MM.1S (cell line): ENCODE measurements at regions not wholly inside any gene's neighbourhood (a gene's known extent, or its start where the extent isn't known, plus 50 kb on each side); places are given as distances from the start of the nearest gene placed in this dataset.

Experiments used
- DNase-seq: peaks from one replicate; pipeline ENCODE4 v3.0.0-alpha.2; 2015
- H2AFZ ChIP-seq: fragments of 300-600 bp; sonication (generic); 2 replicates; pipeline ENCODE4 v1.6.0; 2016; ENCODE audit warnings: antibody characterized with exemption, low read length
- H3F3A ChIP-seq: fragments of 300-600 bp; sonication (generic); 2 replicates; pipeline ENCODE4 v1.6.1; 2016; ENCODE audit warnings: mild to moderate bottlenecking, antibody characterized with exemption, low read length, moderate library complexity, mixed read lengths; ENCODE audit not compliant: insufficient read depth
- H3K27ac ChIP-seq: fragments of 300-600 bp; sonication (generic); 2 replicates; pipeline ENCODE4 v1.5.1; 2016; ENCODE audit warnings: mild to moderate bottlenecking, low read length
- H3K27me3 ChIP-seq: fragments of 300-600 bp; sonication (generic); replicated peaks from 2 replicates; pipeline ENCODE4 v1.6.0; 2016; ENCODE audit warnings: low read length; ENCODE audit not compliant: insufficient read depth
- H3K36me3 ChIP-seq: fragments of 300-600 bp; sonication (generic); replicated peaks from 2 replicates; pipeline ENCODE4 v1.6.1; 2016; ENCODE audit warnings: mild to moderate bottlenecking, low read length, mixed read lengths; ENCODE audit not compliant: insufficient read depth
- H3K4me1 ChIP-seq: fragments of 300-600 bp; sonication (generic); 2 replicates; pipeline ENCODE4 v1.6.1; 2016; ENCODE audit warnings: low read length, mixed read lengths
- H3K4me2 ChIP-seq: fragments of 300-600 bp; sonication (generic); 2 replicates; pipeline ENCODE4 v1.6.0; 2016; ENCODE audit warnings: low read depth, low read length
- H3K4me3 ChIP-seq: fragments of 300-600 bp; sonication (generic); 2 replicates; pipeline ENCODE4 v1.5.1; 2016; ENCODE audit warnings: low read length, mixed read lengths
- H3K79me2 ChIP-seq: fragments of 300-600 bp; sonication (generic); 2 replicates; pipeline ENCODE4 v1.6.1; 2016; ENCODE audit warnings: mixed run types, low read length, mixed read lengths
- H3K9ac ChIP-seq: fragments of 300-600 bp; sonication (generic); 2 replicates; pipeline ENCODE4 v1.6.1; 2016; ENCODE audit warnings: low read length, mixed read lengths
- H3K9me2 ChIP-seq: fragments of 300-600 bp; sonication (generic); replicated peaks from 2 replicates; pipeline ENCODE4 v1.6.1; 2016; ENCODE audit warnings: mild to moderate bottlenecking, low read length, mixed read lengths; ENCODE audit not compliant: insufficient read depth
- H3K9me3 ChIP-seq: fragments of 300-600 bp; sonication (generic); replicated peaks from 2 replicates; pipeline ENCODE4 v1.6.1; 2016; ENCODE audit warnings: mild to moderate bottlenecking, low read length, mixed read lengths; ENCODE audit not compliant: insufficient read depth
- H4K20me1 ChIP-seq: fragments of 300-600 bp; sonication (generic); 2 replicates; pipeline ENCODE4 v1.6.1; 2016; ENCODE audit warnings: mild to moderate bottlenecking, low read length, moderate library complexity, mixed read lengths; ENCODE audit not compliant: insufficient read depth
- CTCF ChIP-seq: fragments of 300-600 bp; sonication (generic); IDR thresholded peaks from 2 replicates; pipeline ENCODE4 v1.5.1; 2016; ENCODE audit warnings: antibody characterized with exemption, low read length, mixed read lengths
- EZH2 ChIP-seq: fragments of 300-600 bp; sonication (generic); optimal IDR thresholded peaks from 2 replicates; pipeline ENCODE3; 2017; ENCODE audit warnings: low read depth, mild to moderate bottlenecking, antibody characterized with exemption, low read length, mixed read lengths
- EZH2phosphoT487 ChIP-seq: fragments of 300-600 bp; sonication (generic); IDR thresholded peaks from 2 replicates; pipeline ENCODE4 v1.6.1; 2018; ENCODE audit warnings: antibody characterized with exemption, low read length

- Histone ChIP-seq H3K27ac (no peak overlapping the region), H3K27me3 (no peaks in the 10 kb centered on the region), H3K4me3 (no peak overlapping the region), H3K4me2 (no peak overlapping the region), H3K36me3 (no peaks in the 10 kb centered on the region), H3K4me1 (no peaks in the 10 kb centered on the region), H4K20me1 (no peaks in the 10 kb centered on the region), H3K9ac (no peak overlapping the region), H3K79me2 (no peaks in the 10 kb centered on the region), H3K9me3 (no peaks in the 10 kb centered on the region), H3K9me2 (no peaks in the 10 kb centered on the region; the same call in 1 of the 2 replicates), H2AFZ (no peak overlapping the region), H3F3A (no peaks in the 10 kb centered on the region)
- TF ChIP-seq EZH2: no peak
- DNase-seq: no peak
These were observed 130.1 kb upstream of the SOX2 start for GRCh38 chr3:181581656-181582055.

DNA sequence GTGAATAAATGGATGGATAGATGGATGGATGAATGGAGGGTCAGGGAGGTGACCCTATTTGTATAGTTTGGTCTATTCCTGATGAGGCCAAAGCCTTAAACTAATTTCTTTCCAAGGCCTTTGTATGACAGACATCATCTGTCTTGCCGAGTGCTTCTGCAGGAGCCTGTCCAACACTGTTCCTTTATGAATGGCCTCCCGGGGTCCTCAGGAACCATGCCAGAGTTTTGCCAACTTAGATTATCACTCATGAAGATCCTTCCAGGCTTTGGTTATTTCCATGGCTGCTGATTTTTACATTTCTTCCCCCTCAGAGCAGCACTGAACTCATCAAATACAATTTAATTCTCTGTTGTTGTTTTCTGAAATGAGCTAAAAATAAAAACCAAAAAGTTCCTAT, 133.0 kb upstream of the SOX2 start:
- Histone ChIP-seq H3K27ac (no peak overlapping the region), H3K4me1 (no peaks in the 10 kb centered on the region), H3K27me3 (no peaks in the 10 kb centered on the region), H4K20me1 (no peaks in the 10 kb centered on the region), H3K36me3 (no peaks in the 10 kb centered on the region), H3K4me2 (no peak overlapping the region), H3K9me2 (no peaks in the 10 kb centered on the region; the same call in 1 of the 2 replicates), H3F3A (no peaks in the 10 kb centered on the region), H3K4me3 (no peak overlapping the region), H3K9ac (no peak overlapping the region), H2AFZ (no peak overlapping the region), H3K9me3 (no peaks in the 10 kb centered on the region), H3K79me2 (no peaks in the 10 kb centered on the region)
- TF ChIP-seq CTCF: no peak
- no peak for TF ChIP-seq EZH2phosphoT487
- no peak for TF ChIP-seq EZH2
- no peak for DNase-seq

GRCh38 chr3:181572432-181572831, 139.3 kb upstream of the SOX2 start:
- Histone ChIP-seq H4K20me1 (no peaks in the 10 kb centered on the region), H3K27me3 (no peaks in the 10 kb centered on the region), H3K4me1 (no peaks in the 10 kb centered on the region), H3K27ac (no peak overlapping the region), H3K9me3 (no peaks in the 10 kb centered on the region), H3K4me3 (no peak overlapping the region), H3K9ac (no peak overlapping the region), H2AFZ (no peak overlapping the region), H3K36me3 (no peaks in the 10 kb centered on the region), H3F3A (no peaks in the 10 kb centered on the region), H3K4me2 (no peak overlapping the region), H3K9me2 (no peaks in the 10 kb centered on the region), H3K79me2 (no peaks in the 10 kb centered on the region)
- TF ChIP-seq CTCF (no peak), EZH2phosphoT487 (no peak), EZH2 (no peak)
- DNase-seq: no peak

GRCh38 chr3:181570472-181570871, 141.3 kb upstream of the SOX2 start:
- TF ChIP-seq EZH2phosphoT487 (no peak), CTCF (no peak), EZH2 (no peak)
- no peaks in the 10 kb centered on the region for H3K9me2 ChIP-seq
- no peak overlapping the region for H2AFZ ChIP-seq
- H3K4me1 ChIP-seq: no peaks in the 10 kb centered on the region
- no peaks in the 10 kb centered on the region for H3K36me3 ChIP-seq
- no peaks in the 10 kb centered on the region for H3K27me3 ChIP-seq
- H3K9me3 ChIP-seq: no peaks in the 10 kb centered on the region
- no peaks in the 10 kb centered on the region for H3F3A ChIP-seq
- H3K79me2 ChIP-seq: no peaks in the 10 kb centered on the region
- DNase-seq: no peak
- H3K9ac ChIP-seq: no peak overlapping the region
- no peaks in the 10 kb centered on the region for H4K20me1 ChIP-seq
- no peak overlapping the region for H3K4me2 ChIP-seq
- H3K4me3 ChIP-seq: no peak overlapping the region
- no peak overlapping the region for H3K27ac ChIP-seq
